Colonic mucosa (tissue), 4 donors: ENCODE measurements at regions not wholly inside any gene's neighbourhood (a gene's known extent, or its start where the extent isn't known, plus 50 kb on each side); places are given as distances from the start of the nearest gene placed in this dataset.

Experiments used
- DNase-seq: peaks from one replicate; pipeline ENCODE4 v3.0.0-alpha.2; 2020
- H3K27ac ChIP-seq: fragments of 200-600 bp; one replicate; pipeline ENCODE4 v1.8.0; 2021
- H3K27me3 ChIP-seq: fragments of 200-600 bp; one replicate; pipeline ENCODE4 v1.8.0; 2021
- H3K36me3 ChIP-seq: fragments of 200-600 bp; one replicate; pipeline ENCODE4 v1.8.0; 2021
- H3K4me1 ChIP-seq: fragments of 200-600 bp; one replicate; pipeline ENCODE4 v1.8.0; 2021; ENCODE audit warnings: mild to moderate bottlenecking
- H3K4me3 ChIP-seq: fragments of 200-600 bp; one replicate; pipeline ENCODE4 v1.8.0; 2021
- H3K9ac ChIP-seq, 2 donors: one replicate each; pipeline ENCODE4 v1.7.0; 2013; ENCODE audit warnings: control low read depth in 2 of 2, low read depth in 2 of 2, low read length in 2 of 2
- H3K9me3 ChIP-seq: fragments of 200-600 bp; one replicate; pipeline ENCODE4 v1.8.0; 2021
- CTCF ChIP-seq: fragments of 200-600 bp; IDR thresholded peaks from one replicate; pipeline ENCODE4 v1.8.0; 2022; ENCODE audit warnings: antibody characterized with exemption, mild to moderate bottlenecking
- intact Hi-C: fragments of 100-400 bp; cut with DNase I; formaldehyde crosslinking; loops from one replicate; pipeline ENCODE4 v1.14.1; 2022
- donor health status: healthy.
- donor health status: DM: no; HTN: no; CAD: no.
- donor health status: DM: no; HTN: no; CAD: no.

DNA sequence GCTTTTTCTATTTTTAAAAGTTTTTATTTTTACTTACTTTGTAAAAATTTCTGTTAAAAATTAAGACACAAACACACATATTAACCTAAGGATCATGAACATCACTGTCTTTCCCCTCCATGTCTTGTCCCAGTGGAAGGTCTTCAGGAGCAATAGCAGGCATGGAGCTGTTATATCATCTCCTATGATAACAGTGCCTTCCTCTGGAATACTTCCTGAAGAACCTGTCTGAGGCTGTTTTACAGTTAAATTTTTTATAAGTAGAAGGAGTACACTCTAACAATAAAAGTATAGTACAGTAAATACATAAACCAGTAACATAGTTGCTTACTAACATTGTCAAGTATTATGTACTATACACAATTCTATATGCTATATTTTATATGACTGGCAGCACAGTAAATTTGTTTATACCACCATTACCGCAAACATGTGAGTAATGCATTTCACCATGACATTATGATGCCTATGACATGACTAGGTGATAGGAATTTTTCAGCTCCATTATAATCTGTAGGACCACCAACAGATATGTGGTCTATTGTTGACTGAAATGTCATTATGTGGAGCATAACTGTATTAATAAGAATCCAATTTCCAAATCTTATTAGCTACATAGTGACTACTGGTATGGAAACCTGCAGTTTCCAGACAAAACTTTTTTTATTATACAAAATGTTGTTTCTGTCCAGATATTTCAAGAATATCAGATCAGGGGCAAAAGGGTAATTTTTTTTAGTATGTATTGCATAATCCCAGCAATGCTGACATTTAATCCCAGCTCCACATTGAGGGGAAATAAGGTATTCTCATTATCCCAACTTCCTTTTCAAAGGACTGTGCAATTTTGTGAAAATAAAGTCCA, 337.2 kb upstream of the SLC39A10 start:
- no peak for TF ChIP-seq CTCF
- H3K27ac ChIP-seq, result no peak overlapping the region

DNA sequence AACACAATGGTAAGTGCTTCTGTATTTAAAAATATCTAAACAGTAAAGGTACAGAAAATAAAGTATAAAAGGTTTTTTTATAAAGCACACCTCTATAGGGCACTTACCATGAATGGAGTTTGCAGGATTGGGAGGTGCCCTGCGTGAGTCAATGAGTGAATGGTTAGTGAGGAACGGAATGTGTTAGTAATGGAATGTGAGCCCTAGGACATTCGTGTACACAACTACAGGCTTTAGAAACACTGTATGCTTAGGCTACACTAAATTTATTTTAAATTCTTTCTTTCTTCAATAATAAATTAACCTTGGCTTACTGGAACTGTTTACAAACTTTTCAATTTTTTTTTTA, 337.9 kb upstream of the SLC39A10 start:
- H3K4me1 ChIP-seq, result no peaks in the 10 kb centered on the region
- H3K27me3 ChIP-seq, result no peaks in the 10 kb centered on the region
- no peak overlapping the region for H3K9ac ChIP-seq
- no peak overlapping the region for H3K4me3 ChIP-seq
- no peak for TF ChIP-seq CTCF
- intact Hi-C loops, result loop anchor here (5.0 kb wide), 1 partner anchor 1152 kb away; no protein-coding TSS in a partner anchor
- no peaks in the 10 kb centered on the region for H3K36me3 ChIP-seq
- no peaks in the 10 kb centered on the region for H3K9me3 ChIP-seq
- H3K27ac ChIP-seq, result no peak overlapping the region
- DNase-seq, result no peak

More for the DNA sequence above, 337.2 kb upstream of the SLC39A10 start:
- intact Hi-C loops, result loop anchor here (5.0 to 10.0 kb wide), 2 partner anchors 615 to 1152 kb away; no protein-coding TSS in a partner anchor
- no peak overlapping the region for H3K4me3 ChIP-seq
- no peak overlapping the region for H3K9ac ChIP-seq
- DNase-seq, result no peak
- no peaks in the 10 kb centered on the region for H3K36me3 ChIP-seq
- H3K4me1 ChIP-seq, result no peaks in the 10 kb centered on the region
- no peaks in the 10 kb centered on the region for H3K27me3 ChIP-seq
- no peaks in the 10 kb centered on the region for H3K9me3 ChIP-seq

DNA sequence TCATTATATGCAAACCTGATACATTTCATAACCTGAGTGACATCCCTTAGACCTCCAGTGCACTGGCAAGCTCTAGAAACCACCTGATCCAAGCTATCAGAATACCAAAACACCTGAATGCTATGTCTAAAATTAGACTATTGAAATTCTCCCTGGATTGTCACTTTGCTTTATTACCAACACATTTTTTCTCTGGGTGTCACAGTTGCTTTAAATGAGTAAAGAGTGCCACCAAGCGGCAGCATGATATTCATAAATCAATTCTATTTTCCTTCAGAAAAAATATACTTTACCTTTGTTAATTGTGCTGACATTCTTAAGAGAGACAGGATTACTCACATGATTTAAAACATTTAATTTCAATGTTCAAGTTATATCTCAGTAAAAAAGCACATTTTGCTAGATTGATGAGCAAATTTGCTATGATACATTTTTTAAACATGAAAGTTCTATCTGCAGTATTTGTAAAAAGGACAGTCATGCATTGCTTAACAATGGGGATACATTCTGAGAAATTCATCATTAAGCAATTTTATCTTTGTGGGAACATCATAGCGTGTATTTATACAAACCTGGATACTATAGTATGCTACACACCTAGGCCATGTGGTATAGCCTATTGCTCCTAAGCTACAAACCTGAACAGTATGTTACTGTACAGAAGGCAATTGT, 338.4 kb upstream of the SLC39A10 start:
- no peak overlapping the region for H3K9ac ChIP-seq
- H3K27me3 ChIP-seq, result no peaks in the 10 kb centered on the region
- no peak overlapping the region for H3K4me3 ChIP-seq
- DNase-seq, result peak; percentile 54
- intact Hi-C loops, result loop anchor here (5.0 kb wide), 1 partner anchor 1151 kb away; no protein-coding TSS in a partner anchor
- H3K4me1 ChIP-seq, result no peaks in the 10 kb centered on the region
- no peak overlapping the region for H3K27ac ChIP-seq
- TF ChIP-seq CTCF, result peak; percentile 43
- H3K9me3 ChIP-seq, result no peaks in the 10 kb centered on the region
- no peaks in the 10 kb centered on the region for H3K36me3 ChIP-seq

DNA sequence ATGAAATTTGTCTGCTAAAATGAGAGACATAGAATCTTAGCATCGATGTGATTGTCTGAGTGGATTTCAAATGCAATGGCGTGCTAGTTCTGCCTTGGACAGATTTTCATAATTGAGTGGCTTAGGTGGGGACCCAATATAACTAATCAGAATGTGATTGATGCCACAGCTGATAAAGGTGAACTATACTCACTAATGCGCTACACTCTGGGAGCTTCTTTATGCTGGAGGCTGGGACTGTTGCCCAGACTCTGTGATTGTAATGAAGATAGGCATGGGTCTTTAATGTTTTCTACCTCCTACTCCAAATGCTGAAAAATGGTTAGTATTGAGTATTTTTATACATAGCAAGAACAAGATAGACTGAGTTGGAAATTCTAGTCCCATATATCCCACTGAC, 339.5 kb upstream of the SLC39A10 start:
- no peak for TF ChIP-seq CTCF
- Histone ChIP-seq H3K36me3 (no peaks in the 10 kb centered on the region), H3K4me3 (no peak overlapping the region), H3K9ac (no peak overlapping the region), H3K4me1 (no peaks in the 10 kb centered on the region), H3K9me3 (no peaks in the 10 kb centered on the region), H3K27me3 (no peaks in the 10 kb centered on the region), H3K27ac (no peak overlapping the region)
- DNase-seq, result no peak
- intact Hi-C loops, result loop anchor here (5.0 kb wide), 1 partner anchor 1150 kb away; no protein-coding TSS in a partner anchor

GRCh38 chr2:195316486-195316885, 340.5 kb upstream of the SLC39A10 start:
- Histone ChIP-seq H3K4me1 (no peaks in the 10 kb centered on the region), H3K36me3 (no peaks in the 10 kb centered on the region), H3K9ac (no peak overlapping the region), H3K9me3 (no peaks in the 10 kb centered on the region), H3K4me3 (no peak overlapping the region), H3K27ac (no peak overlapping the region), H3K27me3 (no peaks in the 10 kb centered on the region)
- intact Hi-C loops, result loop anchor here (5.0 kb wide), 1 partner anchor 1149 kb away; no protein-coding TSS in a partner anchor
- no peak for DNase-seq
- TF ChIP-seq CTCF, result no peak
